DOHH2 (cell line): ENCODE measurements at regions not wholly inside any gene's neighbourhood (a gene's known extent, or its start where the extent isn't known, plus 50 kb on each side); places are given as distances from the start of the nearest gene placed in this dataset.

Experiments
- H3F3A ChIP-seq: fragments of 200-600 bp; sonication (generic), shearing (Covaris generic); 2 replicates; pipeline ENCODE4 v1.6.0; 2016; ENCODE audit warnings: antibody characterized with exemption, mild to moderate bottlenecking; ENCODE audit not compliant: control insufficient read depth, insufficient read depth
- H3K27ac ChIP-seq: fragments of 200-600 bp; sonication (generic); 2 replicates; pipeline ENCODE4 v1.5.1; 2014; ENCODE audit warnings: low read depth, mild to moderate bottlenecking, low read length, moderate library complexity
- H3K27me3 ChIP-seq: fragments of 200-600 bp; sonication (generic); 2 replicates; pipeline ENCODE4 v1.6.1; 2014; ENCODE audit warnings: mild to moderate bottlenecking, low read length, mixed read lengths; ENCODE audit not compliant: control insufficient read depth
- H3K36me3 ChIP-seq: fragments of 200-600 bp; sonication (generic); 2 replicates; pipeline ENCODE4 v1.6.1; 2014; ENCODE audit warnings: mild to moderate bottlenecking, low read length, moderate library complexity, mixed read lengths; ENCODE audit not compliant: control insufficient read depth
- H3K4me1 ChIP-seq: fragments of 200-600 bp; sonication (generic); 2 replicates; pipeline ENCODE4 v1.6.1; 2014; ENCODE audit warnings: mild to moderate bottlenecking, low read length, mixed read lengths; ENCODE audit not compliant: control insufficient read depth
- H3K4me2 ChIP-seq: fragments of 200-600 bp; sonication (generic); 2 replicates; pipeline ENCODE4 v1.6.0; 2014; ENCODE audit warnings: mild to moderate bottlenecking, low read length, moderate library complexity
- H3K4me3 ChIP-seq: fragments of 200-600 bp; sonication (generic); 2 replicates; pipeline ENCODE4 v1.5.1; 2014; ENCODE audit warnings: mild to moderate bottlenecking, low read length, mixed read lengths
- H3K79me2 ChIP-seq: fragments of 200-600 bp; sonication (generic); 2 replicates; pipeline ENCODE4 v1.6.1; 2014; ENCODE audit warnings: mild to moderate bottlenecking, low read length, mixed read lengths; ENCODE audit not compliant: control insufficient read depth
- H3K9me2 ChIP-seq: fragments of 200-600 bp; sonication (generic); replicated peaks from 2 replicates; pipeline ENCODE4 v1.6.1; 2014; ENCODE audit warnings: mild to moderate bottlenecking, low read length, mixed read lengths; ENCODE audit not compliant: control insufficient read depth
- H3K9me3 ChIP-seq: fragments of 200-600 bp; sonication (generic); 2 replicates; pipeline ENCODE4 v1.6.1; 2014; ENCODE audit warnings: antibody characterized with exemption, low read length, mixed read lengths; ENCODE audit not compliant: control insufficient read depth, insufficient read depth
- H4K20me1 ChIP-seq: fragments of 200-600 bp; sonication (generic); 2 replicates; pipeline ENCODE4 v1.6.0; 2014; ENCODE audit warnings: low read depth, mild to moderate bottlenecking, antibody characterized with exemption, low read length, moderate library complexity; ENCODE audit not compliant: control insufficient read depth, insufficient read depth
- CTCF ChIP-seq: fragments of 200-600 bp; sonication (generic); IDR thresholded peaks from one replicate; pipeline ENCODE4 v1.5.1; 2014; ENCODE audit warnings: antibody characterized with exemption, mild to moderate bottlenecking, low read depth, low read length; ENCODE audit not compliant: poor library complexity, severe bottlenecking
- EZH2phosphoT487 ChIP-seq: fragments of 200-600 bp; sonication (generic); IDR thresholded peaks from 2 replicates; pipeline ENCODE4 v1.6.1; 2017; ENCODE audit warnings: borderline replicate concordance, mild to moderate bottlenecking, antibody characterized with exemption, low read length, moderate library complexity, mixed read lengths

DNA sequence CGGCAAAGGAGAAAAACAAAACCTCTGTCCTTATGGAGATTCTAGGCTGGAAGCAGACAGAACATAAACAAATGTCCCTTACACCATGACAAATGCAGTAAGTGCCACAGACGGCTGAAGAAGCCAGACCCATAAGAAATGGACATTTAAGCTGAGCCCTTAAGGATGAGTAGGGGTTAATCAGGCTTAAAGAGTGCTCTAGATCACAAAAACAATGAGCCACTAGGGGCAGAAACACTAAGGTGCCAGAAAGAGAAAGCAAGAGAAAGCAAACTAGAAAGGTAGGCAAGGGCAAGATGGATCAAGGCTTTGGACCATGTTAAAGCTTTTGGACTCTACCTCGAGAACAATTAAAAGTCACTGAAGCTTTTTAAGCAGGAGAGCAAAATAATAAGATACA is 326.9 kb upstream of the WWC1 start:
- no peaks in the 10 kb centered on the region for H4K20me1 ChIP-seq
- H3K9me2 ChIP-seq: no peaks in the 10 kb centered on the region; the same call in 1 of the 2 replicates
- H3K27me3 ChIP-seq: no peaks in the 10 kb centered on the region
- H3K79me2 ChIP-seq: no peaks in the 10 kb centered on the region
- no peak overlapping the region for H3K4me2 ChIP-seq
- no peaks in the 10 kb centered on the region for H3K9me3 ChIP-seq
- H3K27ac ChIP-seq: no peak overlapping the region
- no peaks in the 10 kb centered on the region for H3K36me3 ChIP-seq
- no peak overlapping the region for H3K4me3 ChIP-seq
- no peak for TF ChIP-seq CTCF
- TF ChIP-seq EZH2phosphoT487: no peak
- H3K4me1 ChIP-seq: no peaks in the 10 kb centered on the region
- H3F3A ChIP-seq: no peaks in the 10 kb centered on the region

- Histone ChIP-seq H3K27ac (no peak overlapping the region), H3K4me1 (no peaks in the 10 kb centered on the region), H3K36me3 (no peaks in the 10 kb centered on the region), H3K9me3 (no peaks in the 10 kb centered on the region), H3K4me3 (no peak overlapping the region), H3K79me2 (no peaks in the 10 kb centered on the region), H4K20me1 (no peaks in the 10 kb centered on the region), H3F3A (no peaks in the 10 kb centered on the region), H3K4me2 (no peak overlapping the region), H3K9me2 (no peaks in the 10 kb centered on the region; the same call in 1 of the 2 replicates), H3K27me3 (no peaks in the 10 kb centered on the region)
- TF ChIP-seq EZH2phosphoT487: no peak
- no peak for TF ChIP-seq CTCF
These were observed 325.7 kb upstream of the WWC1 start for GRCh38 chr5:167965710-167966109.

DNA sequence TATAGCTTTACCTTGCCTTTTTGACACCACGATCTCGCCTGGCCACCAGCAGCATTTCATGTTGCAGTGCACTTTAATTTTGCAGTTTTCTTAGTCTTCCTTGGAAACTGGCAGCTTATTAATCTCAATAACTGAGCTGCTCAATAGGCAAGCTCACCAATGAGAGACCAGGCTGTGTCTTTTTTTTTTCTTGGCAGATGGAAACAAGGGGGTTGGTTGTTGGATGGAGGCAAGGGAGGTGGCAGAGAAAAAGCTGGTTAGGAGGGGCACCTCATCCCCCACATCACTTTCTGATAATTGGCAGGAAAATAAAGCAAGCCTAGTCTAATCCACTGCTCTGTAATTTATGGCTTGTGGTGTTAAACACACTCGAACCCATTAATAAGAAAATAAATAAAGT is 324.5 kb upstream of the WWC1 start:
- H3K4me3 ChIP-seq: no peak overlapping the region
- no peak for TF ChIP-seq CTCF
- TF ChIP-seq EZH2phosphoT487: no peak
- no peaks in the 10 kb centered on the region for H3K9me3 ChIP-seq
- H3K4me2 ChIP-seq: no peak overlapping the region
- no peaks in the 10 kb centered on the region for H3K9me2 ChIP-seq
- no peaks in the 10 kb centered on the region for H3K27me3 ChIP-seq
- H4K20me1 ChIP-seq: no peaks in the 10 kb centered on the region
- no peaks in the 10 kb centered on the region for H3K79me2 ChIP-seq
- H3F3A ChIP-seq: no peaks in the 10 kb centered on the region
- H3K36me3 ChIP-seq: no peaks in the 10 kb centered on the region
- no peaks in the 10 kb centered on the region for H3K4me1 ChIP-seq
- no peak overlapping the region for H3K27ac ChIP-seq
